GM10248 (cell line): ENCODE measurements at regions not wholly inside any gene's neighbourhood (a gene's known extent, or its start where the extent isn't known, plus 50 kb on each side); places are given as distances from the start of the nearest gene placed in this dataset.

Source experiments
- CTCF ChIA-PET: fragments of 300-600 bp; sonication (Branson Sonifier 250); formaldehyde crosslinking; extraction: SDS; loops from one replicate; lab custom pipeline; 2021; ENCODE audit warnings: antibody characterized with exemption; lab: Yijun Ruan, JAX
- POLR2A ChIA-PET: fragments of 350-650 bp; sonication (Branson Sonifier 250); formaldehyde crosslinking; extraction: SDS; loops from one replicate; lab custom pipeline; 2020; ENCODE audit warnings: antibody characterized with exemption; lab: Yijun Ruan, JAX
- DNase-seq: peaks from one replicate; pipeline ENCODE4 v3.0.0; 2012; ENCODE audit errors: extremely low spot score
- CTCF ChIP-seq: IDR thresholded peaks from 2 replicates; pipeline ENCODE4 v1.5.1; 2012; ENCODE audit warnings: mild to moderate bottlenecking, low read depth; ENCODE audit errors: extremely low read depth, missing control alignments, control extremely low read depth

- DNase-seq, result no peak
- POLR2A ChIA-PET, result no interaction called here
- CTCF ChIA-PET, result no interaction called here
- TF ChIP-seq CTCF, result no peak
Observed at GRCh38 chr13:108573455-108573854, 56.0 kb upstream of the MYO16 start.

- CTCF ChIA-PET, result no interaction called here
- no peak for TF ChIP-seq CTCF
- POLR2A ChIA-PET, result no interaction called here
- no peak for DNase-seq
Observed at GRCh38 chr13:108574856-108575255, 54.6 kb upstream of the MYO16 start.

- POLR2A ChIA-PET, result no interaction called here
- CTCF ChIA-PET, result no interaction called here
- TF ChIP-seq CTCF, result no peak
- no peak for DNase-seq
Observed at GRCh38 chr13:108575430-108575829, 54.0 kb upstream of the MYO16 start.
